22Rv1 (cell line): ENCODE measurements at regions not wholly inside any gene's neighbourhood (a gene's known extent, or its start where the extent isn't known, plus 50 kb on each side); places are given as distances from the start of the nearest gene placed in this dataset.

Experiments
- H3K27ac ChIP-seq: fragments of 450-650 bp; 2 replicates; pipeline ENCODE4 v1.5.1; 2017
- ZFX ChIP-seq: fragments of 450-650 bp; IDR thresholded peaks from 2 replicates; pipeline ENCODE4 v1.6.1; 2017; ENCODE audit warnings: antibody characterized with exemption, borderline replicate concordance
- TF ChIP-seq, protein P1 (sequence below): fragments of 450-650 bp; IDR thresholded peaks from 2 replicates; pipeline ENCODE4 v1.5.1; 2017; ENCODE audit warnings: mild to moderate bottlenecking

DNA sequence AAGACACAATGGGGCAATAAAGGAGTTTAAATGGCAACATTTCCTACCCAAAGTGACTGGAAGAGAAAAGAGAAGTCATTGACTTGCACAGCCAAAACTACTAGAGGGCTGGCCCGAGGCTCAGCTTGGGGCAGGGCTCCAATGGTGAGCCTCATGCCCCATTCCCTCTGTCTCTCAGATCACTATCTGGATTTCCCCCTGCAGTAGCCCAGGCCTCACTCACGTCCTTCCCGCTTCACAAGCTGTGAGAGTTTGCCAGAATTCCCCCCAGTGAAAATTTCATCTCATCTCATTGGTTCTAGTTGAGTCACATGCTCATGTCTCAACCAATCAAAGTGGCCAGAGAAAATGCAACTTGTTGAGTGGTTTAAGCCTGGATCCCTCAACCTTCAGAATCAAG lies 181.3 kb downstream of the WDR11 start:
- no peak overlapping the region for H3K27ac ChIP-seq
- TF ChIP-seq, protein P1, sequence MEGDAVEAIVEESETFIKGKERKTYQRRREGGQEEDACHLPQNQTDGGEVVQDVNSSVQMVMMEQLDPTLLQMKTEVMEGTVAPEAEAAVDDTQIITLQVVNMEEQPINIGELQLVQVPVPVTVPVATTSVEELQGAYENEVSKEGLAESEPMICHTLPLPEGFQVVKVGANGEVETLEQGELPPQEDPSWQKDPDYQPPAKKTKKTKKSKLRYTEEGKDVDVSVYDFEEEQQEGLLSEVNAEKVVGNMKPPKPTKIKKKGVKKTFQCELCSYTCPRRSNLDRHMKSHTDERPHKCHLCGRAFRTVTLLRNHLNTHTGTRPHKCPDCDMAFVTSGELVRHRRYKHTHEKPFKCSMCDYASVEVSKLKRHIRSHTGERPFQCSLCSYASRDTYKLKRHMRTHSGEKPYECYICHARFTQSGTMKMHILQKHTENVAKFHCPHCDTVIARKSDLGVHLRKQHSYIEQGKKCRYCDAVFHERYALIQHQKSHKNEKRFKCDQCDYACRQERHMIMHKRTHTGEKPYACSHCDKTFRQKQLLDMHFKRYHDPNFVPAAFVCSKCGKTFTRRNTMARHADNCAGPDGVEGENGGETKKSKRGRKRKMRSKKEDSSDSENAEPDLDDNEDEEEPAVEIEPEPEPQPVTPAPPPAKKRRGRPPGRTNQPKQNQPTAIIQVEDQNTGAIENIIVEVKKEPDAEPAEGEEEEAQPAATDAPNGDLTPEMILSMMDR = no peak
- TF ChIP-seq ZFX = no peak

DNA sequence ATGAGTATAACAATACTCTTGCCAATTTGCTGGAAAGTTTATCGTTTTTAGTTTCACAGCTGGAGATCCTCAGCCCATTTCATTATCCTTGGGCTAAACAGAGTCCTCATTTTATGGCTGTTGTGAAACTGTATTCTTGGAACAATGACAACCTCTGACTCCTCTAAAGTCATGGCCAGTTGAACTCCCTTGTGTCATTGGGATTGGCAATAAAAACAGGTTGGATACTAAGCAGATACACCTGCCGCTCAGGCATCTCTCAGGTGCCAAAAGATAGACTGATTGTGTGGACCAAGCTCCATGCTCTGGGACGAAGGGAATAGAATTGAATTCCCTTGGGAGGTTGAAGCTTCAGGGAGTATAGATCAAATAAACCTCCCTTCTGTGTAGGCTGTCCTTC lies 182.2 kb downstream of the WDR11 start:
- no peak overlapping the region for H3K27ac ChIP-seq
- TF ChIP-seq ZFX = no peak
- TF ChIP-seq, protein P1 = no peak

DNA sequence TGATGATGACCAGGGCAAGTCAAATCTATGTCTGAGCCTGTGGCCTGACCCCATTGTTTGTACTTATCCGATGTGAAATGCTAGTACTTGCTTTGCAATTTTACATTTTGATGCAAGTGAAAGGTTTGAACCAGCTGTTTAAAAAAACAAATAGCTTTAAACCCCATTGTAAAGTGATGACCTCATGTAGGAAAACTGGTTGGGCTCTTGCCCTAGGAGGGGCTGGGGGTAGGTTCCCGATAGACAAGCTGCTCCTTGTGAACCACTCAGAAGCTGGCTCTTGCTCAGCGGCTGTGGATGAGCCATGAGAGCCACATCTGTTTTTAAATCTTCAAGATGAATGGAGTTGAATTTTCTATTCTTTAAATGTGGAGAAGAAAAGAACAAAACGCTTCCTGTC lies 185.3 kb downstream of the WDR11 start:
- TF ChIP-seq, protein P1 = no peak
- no peak for TF ChIP-seq ZFX
- no peak overlapping the region for H3K27ac ChIP-seq

DNA sequence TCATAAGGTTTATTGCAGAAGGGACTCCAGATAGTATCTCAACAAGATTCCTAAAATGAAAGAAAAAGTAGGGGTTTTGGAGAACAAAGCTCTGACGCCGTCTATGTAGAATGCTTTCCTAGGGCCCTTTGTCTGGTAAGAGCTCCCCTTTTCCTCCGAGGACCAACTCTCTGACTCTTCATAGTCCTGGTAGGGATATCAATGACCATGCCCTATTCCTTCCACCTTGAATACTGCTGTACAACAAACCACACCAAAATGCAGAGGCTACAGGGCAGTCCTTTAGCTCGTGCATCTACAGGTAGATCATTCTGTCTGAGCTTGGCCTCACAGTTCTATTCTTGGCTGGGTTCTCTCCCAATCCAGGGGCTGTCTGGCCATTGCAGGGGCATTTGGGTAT lies 190.3 kb downstream of the WDR11 start:
- no peak for TF ChIP-seq ZFX
- TF ChIP-seq, protein P1 = no peak
- no peak overlapping the region for H3K27ac ChIP-seq

DNA sequence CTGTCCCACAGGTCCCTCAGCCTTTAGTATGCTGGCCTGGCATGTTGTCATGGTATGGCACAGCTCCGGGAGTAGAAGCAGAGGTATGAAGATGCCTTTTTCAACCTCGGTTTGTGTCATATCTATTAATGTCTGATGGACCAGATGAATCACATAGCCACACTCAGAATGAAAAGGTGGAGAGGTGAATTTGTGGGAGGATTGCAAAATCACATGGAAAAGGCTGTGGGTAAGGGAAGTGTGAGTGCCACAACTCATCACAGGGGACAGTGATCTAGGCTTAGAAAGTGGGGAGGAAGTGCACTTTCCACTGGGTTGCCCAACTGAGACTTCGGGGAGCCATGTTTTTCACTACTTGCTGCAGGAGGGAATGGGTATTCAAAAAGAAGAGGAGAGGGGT lies 190.7 kb downstream of the WDR11 start:
- no peak overlapping the region for H3K27ac ChIP-seq
- TF ChIP-seq ZFX = no peak
- TF ChIP-seq, protein P1 = no peak

DNA sequence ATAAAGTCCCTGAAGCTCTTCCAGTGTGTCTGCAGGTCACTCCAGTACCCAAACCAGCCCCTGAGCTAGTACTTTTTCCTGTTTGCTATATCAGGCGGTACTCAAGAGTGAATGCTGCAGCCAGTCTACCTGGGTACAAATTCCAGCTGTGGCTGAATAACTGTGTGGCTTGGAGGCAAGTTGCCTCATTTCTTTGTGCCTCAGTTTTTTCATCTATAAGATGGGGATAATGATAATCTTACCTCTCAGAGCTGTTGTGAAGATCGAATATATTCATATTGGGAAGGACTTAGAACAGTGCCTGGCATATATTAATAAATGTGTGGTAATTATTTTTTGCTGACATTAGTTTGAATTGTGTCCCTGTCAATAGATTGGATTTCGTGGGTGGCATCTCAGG lies 191.2 kb downstream of the WDR11 start:
- TF ChIP-seq, protein P1 = no peak
- TF ChIP-seq ZFX = no peak
- H3K27ac ChIP-seq = no peak overlapping the region

DNA sequence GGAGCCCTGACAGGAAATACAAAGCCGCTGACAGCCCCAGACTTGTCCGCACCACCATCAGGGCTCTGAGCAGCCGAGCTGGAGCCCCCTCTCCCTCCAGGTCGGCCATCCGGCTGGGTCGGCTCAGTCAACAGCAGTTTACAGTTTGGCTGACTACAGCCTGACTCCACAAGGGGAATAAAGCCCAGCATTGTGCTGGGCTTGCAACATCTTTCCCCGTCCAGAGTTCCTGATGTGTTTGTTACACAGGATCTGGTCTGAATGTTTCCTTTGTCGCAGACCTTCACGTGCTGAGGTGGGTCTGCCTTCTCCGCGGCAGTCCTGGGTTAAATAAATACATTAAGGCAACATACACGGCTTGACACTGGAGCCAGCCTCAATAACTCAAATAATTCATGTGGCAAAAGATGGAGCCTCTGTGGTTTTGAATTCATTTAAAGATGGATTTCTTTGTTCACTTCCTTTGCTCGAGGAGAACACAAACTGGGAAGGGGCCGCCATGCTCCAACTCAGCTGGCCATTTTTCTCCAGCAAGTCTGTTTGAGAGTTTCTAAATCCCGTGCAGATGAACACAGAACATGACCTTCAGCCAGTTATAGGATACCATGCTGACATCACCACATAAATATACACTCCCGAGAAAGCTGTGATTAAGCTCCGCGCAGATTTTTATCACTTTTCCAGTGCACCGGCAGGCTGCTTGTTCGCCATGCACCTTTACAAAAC lies 192.1 kb downstream of the WDR11 start:
- H3K27ac ChIP-seq = no peak overlapping the region
- TF ChIP-seq, protein P1 = no peak
- TF ChIP-seq ZFX = no peak
